IMR-90 (cell line): ENCODE measurements at regions not wholly inside any gene's neighbourhood (a gene's known extent, or its start where the extent isn't known, plus 50 kb on each side); places are given as distances from the start of the nearest gene placed in this dataset.
A peak's percentile ranks its signal among the peaks of the same experiment; 100 is the strongest.

Experiments
- ATAC-seq: fragments of 200-7000 bp; cut with Tn5 transposase; 2 replicates; pipeline ENCODE4 v1.9.1; 2020; ENCODE audit warnings: low read depth, mild to moderate bottlenecking, moderate library complexity
- BruUV-seq: library from RNA; stranded (reverse); fragments of 400-500 nt; replicated peaks from 2 replicates; lab custom pipeline; 2021; lab: Mats Ljungman, UMichigan
- CTCF ChIA-PET: fragments of 300-600 bp; formaldehyde crosslinking; extraction: SDS; loops from one replicate; lab custom pipeline; 2021; ENCODE audit warnings: antibody characterized with exemption; lab: Yijun Ruan, JAX
- POLR2A ChIA-PET: fragments of 300-600 bp; sonication (Branson Sonifier 250); formaldehyde crosslinking; loops from one replicate; lab custom pipeline; 2022; ENCODE audit warnings: antibody characterized with exemption; ENCODE audit not compliant: unreplicated experiment; lab: Charles Lee
- DNase-seq: peaks from one replicate; pipeline ENCODE4 v3.0.0; 2013
- H2AFZ ChIP-seq: replicated peaks from 2 replicates; pipeline ENCODE3; 2013; ENCODE audit warnings: low read length, mild to moderate bottlenecking; ENCODE audit not compliant: poor library complexity
- H2AK5ac ChIP-seq: 2 replicates; pipeline ENCODE4 v1.6.1; 2013; ENCODE audit warnings: low read depth, low read length, inconsistent platforms
- H2AK9ac ChIP-seq: replicated peaks from 2 replicates; pipeline ENCODE3; 2013; ENCODE audit warnings: mild to moderate bottlenecking, low read depth, low read length, moderate library complexity; ENCODE audit not compliant: poor library complexity
- H2BK120ac ChIP-seq: 2 replicates; pipeline ENCODE4 v1.6.1; 2013; ENCODE audit warnings: low read depth, low read length, inconsistent platforms
- H2BK15ac ChIP-seq: 3 replicates; pipeline ENCODE4 v1.6.1; 2013; ENCODE audit warnings: low read depth, low read length, inconsistent platforms
- H2BK20ac ChIP-seq: 2 replicates; pipeline ENCODE4 v1.6.1; 2013; ENCODE audit warnings: low read depth, mild to moderate bottlenecking, inconsistent platforms, low read length, moderate library complexity
- H2BK5ac ChIP-seq: 2 replicates; pipeline ENCODE4 v1.6.1; 2013; ENCODE audit warnings: mild to moderate bottlenecking, low read depth, low read length, inconsistent platforms; ENCODE audit not compliant: poor library complexity, severe bottlenecking
- H3K14ac ChIP-seq: replicated peaks from 2 replicates; pipeline ENCODE4 v1.6.1; 2013; ENCODE audit warnings: low read depth, low read length, inconsistent platforms
- H3K18ac ChIP-seq: 2 replicates; pipeline ENCODE4 v1.6.1; 2013; ENCODE audit warnings: low read depth, low read length, control low read depth
- H3K23ac ChIP-seq: 2 replicates; pipeline ENCODE4 v1.6.1; 2013; ENCODE audit warnings: low read depth, low read length, inconsistent platforms
- H3K27ac ChIP-seq: 2 replicates; pipeline ENCODE4 v1.5.1; 2013; ENCODE audit warnings: mild to moderate bottlenecking, control low read depth, low read length; ENCODE audit not compliant: insufficient read depth
- H3K27me3 ChIP-seq: 2 replicates; pipeline ENCODE4 v1.6.1; 2013; ENCODE audit warnings: low read length; ENCODE audit not compliant: control insufficient read depth, insufficient read depth
- H3K36me3 ChIP-seq: 2 replicates; pipeline ENCODE4 v1.6.1; 2013; ENCODE audit warnings: low read length, mixed read lengths; ENCODE audit not compliant: control insufficient read depth, insufficient read depth
- H3K4ac ChIP-seq: 2 replicates; pipeline ENCODE4 v1.6.1; 2013; ENCODE audit warnings: low read depth, low read length, inconsistent platforms
- H3K4me1 ChIP-seq: 2 replicates; pipeline ENCODE4 v1.6.1; 2013; ENCODE audit warnings: low read length, mixed read lengths; ENCODE audit not compliant: control insufficient read depth, insufficient read depth
- H3K4me2 ChIP-seq: 2 replicates; pipeline ENCODE4 v1.6.1; 2013; ENCODE audit warnings: low read depth, mild to moderate bottlenecking, control low read depth, low read length, moderate library complexity
- H3K4me3 ChIP-seq: 2 replicates; pipeline ENCODE4 v1.5.1; 2013; ENCODE audit warnings: low read depth, mild to moderate bottlenecking, control low read depth, low read length, moderate library complexity; ENCODE audit not compliant: insufficient read depth
- H3K56ac ChIP-seq: 2 replicates; pipeline ENCODE4 v1.6.1; 2013; ENCODE audit warnings: low read length, inconsistent platforms; ENCODE audit not compliant: insufficient read depth; ENCODE audit errors: extremely low read depth
- H3K79me1 ChIP-seq, 2 experiments: 2 replicates each; pipeline ENCODE4 v1.6.1; 2013; ENCODE audit warnings: low read length in 2 of 2, inconsistent platforms in 1 of 2, low read depth in 1 of 2
- H3K9ac ChIP-seq: 2 replicates; pipeline ENCODE4 v1.6.1; 2013; ENCODE audit warnings: low read depth, low read length, control low read depth
- H3K9me1 ChIP-seq: 2 replicates; pipeline ENCODE4 v1.6.1; 2013; ENCODE audit warnings: low read length, inconsistent platforms; ENCODE audit not compliant: insufficient read depth
- H3K9me3 ChIP-seq: 2 replicates; pipeline ENCODE4 v1.6.1; 2013; ENCODE audit warnings: low read length; ENCODE audit not compliant: control insufficient read depth, insufficient read depth
- H4K20me1 ChIP-seq: 2 replicates; pipeline ENCODE4 v1.6.1; 2013; ENCODE audit warnings: low read length, inconsistent platforms; ENCODE audit not compliant: insufficient read depth
- H4K5ac ChIP-seq: 2 replicates; pipeline ENCODE4 v1.6.1; 2013; ENCODE audit warnings: mild to moderate bottlenecking, low read depth, low read length, control low read depth
- H4K8ac ChIP-seq, 2 experiments: 2 replicates each; pipeline ENCODE4 v1.6.1; 2013; ENCODE audit warnings: low read depth in 2 of 2, low read length in 2 of 2, control low read depth in 1 of 2, inconsistent platforms in 1 of 2
- H4K91ac ChIP-seq: 2 replicates; pipeline ENCODE4 v1.6.1; 2013; ENCODE audit warnings: low read depth, low read length, inconsistent platforms; ENCODE audit not compliant: insufficient read depth
- BHLHE40 ChIP-seq: fragments of 150-350 bp; IDR thresholded peaks from 2 replicates; pipeline ENCODE4 v1.6.1; 2016; ENCODE audit warnings: mild to moderate bottlenecking, low read depth, low read length
- CHD1 ChIP-seq: IDR thresholded peaks from 2 replicates; pipeline ENCODE4 v1.6.1; 2012; ENCODE audit warnings: low read depth, low read length, improper control_type of control experiment
- MXI1 ChIP-seq: IDR thresholded peaks from 2 replicates; pipeline ENCODE4 v1.6.1; 2012; ENCODE audit warnings: low read depth, mild to moderate bottlenecking, low read length, moderate library complexity, borderline replicate concordance
- NFE2L2 ChIP-seq: fragments of 150-350 bp; IDR thresholded peaks from 2 replicates; pipeline ENCODE4 v1.6.1; 2016; ENCODE audit warnings: low read depth, mild to moderate bottlenecking, low read length
- POLR2A ChIP-seq: IDR thresholded peaks from 2 replicates; pipeline ENCODE4 v1.6.1; 2012; ENCODE audit warnings: mild to moderate bottlenecking, low read depth, low read length
- RAD21 ChIP-seq: IDR thresholded peaks from 2 replicates; pipeline ENCODE4 v1.6.1; 2012; ENCODE audit warnings: low read length, improper control_type of control experiment
- WGBS, 2 experiments: methylation state at CpG; one replicate each; pipeline versions ENCODE4 v1.1.5 to v1.1.7; 2013; ENCODE audit warnings: missing lambda C conversion rate in 2 of 2; ENCODE audit not compliant: insufficient read length in 1 of 2; ENCODE audit errors: extremely low coverage in 2 of 2; 5-methylcytosine and 5-hydroxymethylcytosine counted together
- dilution Hi-C: fragments of 300-500 bp; cut with HindIII; formaldehyde crosslinking; loops from one replicate; pipeline ENCODE4 v1.14.3; 2018; ENCODE audit warnings: low sequenced_read_pairs; ENCODE audit not compliant: unreplicated experiment
- in situ Hi-C: fragments of 300-500 bp; cut with MboI; formaldehyde crosslinking; loops from 3 replicates; pipeline ENCODE4 v1.14.3; 2019; ENCODE audit warnings: low sequenced_read_pairs, inconsistent platforms, mixed read lengths
- intact Hi-C: fragments of 100-400 bp; cut with micrococcal nuclease; formaldehyde crosslinking; loops from 2 replicates; pipeline ENCODE4 v1.10.0; 2022
- TF ChIP-seq, protein P1 (sequence below): fragments of 150-350 bp; IDR thresholded peaks from 2 replicates; pipeline ENCODE4 v1.6.1; 2017; ENCODE audit warnings: mild to moderate bottlenecking, antibody characterized with exemption, low read length, low read depth

GRCh38 chr15:99480016-99480810, 85.6 kb upstream of the MEF2A start:
- no peaks in the 10 kb centered on the region for H3K36me3 ChIP-seq
- no peak for ATAC-seq
- ChIA-PET CTCF (no interaction called here), POLR2A (no interaction called here)
- TF ChIP-seq NFE2L2 (0 out of 2 replicates have a peak, but pooled peaks have one; percentile 8), MXI1 (no peak), BHLHE40 (no peak), RAD21 (no peak), POLR2A (no peak), CHD1 (no peak)
- TF ChIP-seq, protein P1, sequence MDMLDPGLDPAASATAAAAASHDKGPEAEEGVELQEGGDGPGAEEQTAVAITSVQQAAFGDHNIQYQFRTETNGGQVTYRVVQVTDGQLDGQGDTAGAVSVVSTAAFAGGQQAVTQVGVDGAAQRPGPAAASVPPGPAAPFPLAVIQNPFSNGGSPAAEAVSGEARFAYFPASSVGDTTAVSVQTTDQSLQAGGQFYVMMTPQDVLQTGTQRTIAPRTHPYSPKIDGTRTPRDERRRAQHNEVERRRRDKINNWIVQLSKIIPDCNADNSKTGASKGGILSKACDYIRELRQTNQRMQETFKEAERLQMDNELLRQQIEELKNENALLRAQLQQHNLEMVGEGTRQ, result no peak
- no peak overlapping the region for H2BK120ac ChIP-seq
- no peak overlapping the region for H3K18ac ChIP-seq
- no peak overlapping the region for H3K4me3 ChIP-seq
- no peak overlapping the region for H2BK5ac ChIP-seq
- H3K14ac ChIP-seq, result no peak overlapping the region; the same call in 1 of the 2 replicates
- no peak overlapping the region for H3K23ac ChIP-seq
- H3K56ac ChIP-seq, result no peak overlapping the region
- in situ Hi-C loops, result no loop called here
- no peak overlapping the region for H2AK9ac ChIP-seq
- H3K27ac ChIP-seq, result no peak overlapping the region
- WGBS, 2 experiments, result 83% methylated on average over 4 of the region's 10 CpGs; no CpG with 5 or more reads in 1 of the 2 experiments
- H2AK5ac ChIP-seq, result peak overlapping the region; percentile 33; the same call in 1 of the 2 replicates
- no peak overlapping the region for H4K91ac ChIP-seq
- no peak overlapping the region for H2AFZ ChIP-seq
- no peak overlapping the region for H2BK15ac ChIP-seq
- H3K4me1 ChIP-seq, result peaks cover 20% of the 10 kb centered on the region
- peak; percentile 51 for DNase-seq
- H2BK20ac ChIP-seq, result no peak overlapping the region
- no peak overlapping the region for H4K8ac ChIP-seq
- H3K9ac ChIP-seq, result no peak overlapping the region
- dilution Hi-C loops, result no loop called here
- no peak overlapping the region for H3K4ac ChIP-seq
- H3K79me1 ChIP-seq, result peaks cover 0 to 6% of the 10 kb centered on the region in 2 experiments; a peak in 1 of 4 replicates
- H3K9me1 ChIP-seq, result peaks cover 17% of the 10 kb centered on the region
- no peak overlapping the region for H4K5ac ChIP-seq
- no peaks in the 10 kb centered on the region for H3K27me3 ChIP-seq
- BruUV-seq, result no TSS peak
- H3K9me3 ChIP-seq, result peaks cover 3% of the 10 kb centered on the region
- no peak overlapping the region for H3K4me2 ChIP-seq
- intact Hi-C loops, result no loop called here
- no peaks in the 10 kb centered on the region for H4K20me1 ChIP-seq
